Astrocyte of the cerebellum (primary cell): ENCODE measurements at regions not wholly inside any gene's neighbourhood (a gene's known extent, or its start where the extent isn't known, plus 50 kb on each side); places are given as distances from the start of the nearest gene placed in this dataset.
"Not testable (repeated sequence)": the region's sequence is repeated elsewhere in the genome, so short reads cannot be mapped to it uniquely, and the experiment has no call there.

Source experiments
- DNase-seq: peaks from one replicate; pipeline ENCODE4 v3.0.0-alpha.2; 2011; ENCODE audit warnings: low read depth
- H3K4me3 ChIP-seq: 2 replicates; pipeline ENCODE4 v1.5.1; 2011; ENCODE audit warnings: mild to moderate bottlenecking, low read depth, low read length, moderate library complexity
- in situ Hi-C: cut with HindIII; loops from 2 replicates; pipeline ENCODE4 v1.10.0; 2017; ENCODE audit warnings: low sequenced_read_pairs
- TF ChIP-seq, protein P1 (sequence below): IDR thresholded peaks from 2 replicates; pipeline ENCODE4 v1.5.1; 2012; ENCODE audit warnings: low read length, low read depth, moderate library complexity, mild to moderate bottlenecking; ENCODE audit errors: missing control alignments

DNA sequence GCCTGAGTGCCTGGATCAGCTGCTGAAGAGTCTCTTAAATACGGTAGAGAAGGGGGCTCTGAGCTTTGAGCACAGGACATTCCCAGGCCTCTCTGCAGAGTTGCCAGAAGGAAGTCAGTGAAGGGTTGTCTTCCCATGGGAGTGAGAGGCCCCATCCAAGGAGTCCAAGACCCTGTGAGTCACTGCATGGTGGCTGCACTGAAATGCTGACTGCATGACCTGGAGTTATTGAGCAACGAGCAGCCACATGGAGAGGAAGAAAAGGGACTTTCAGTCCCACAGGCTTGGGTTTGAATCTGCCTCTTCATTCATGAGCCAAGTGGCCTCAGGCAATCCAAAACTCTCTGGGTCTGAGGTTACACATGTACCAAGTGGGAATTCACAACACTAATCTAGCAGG, 69.6 kb upstream of the RASGRF1 start:
- H3K4me3 ChIP-seq: no peak overlapping the region
- in situ Hi-C loops: no loop called here
- TF ChIP-seq, protein P1, sequence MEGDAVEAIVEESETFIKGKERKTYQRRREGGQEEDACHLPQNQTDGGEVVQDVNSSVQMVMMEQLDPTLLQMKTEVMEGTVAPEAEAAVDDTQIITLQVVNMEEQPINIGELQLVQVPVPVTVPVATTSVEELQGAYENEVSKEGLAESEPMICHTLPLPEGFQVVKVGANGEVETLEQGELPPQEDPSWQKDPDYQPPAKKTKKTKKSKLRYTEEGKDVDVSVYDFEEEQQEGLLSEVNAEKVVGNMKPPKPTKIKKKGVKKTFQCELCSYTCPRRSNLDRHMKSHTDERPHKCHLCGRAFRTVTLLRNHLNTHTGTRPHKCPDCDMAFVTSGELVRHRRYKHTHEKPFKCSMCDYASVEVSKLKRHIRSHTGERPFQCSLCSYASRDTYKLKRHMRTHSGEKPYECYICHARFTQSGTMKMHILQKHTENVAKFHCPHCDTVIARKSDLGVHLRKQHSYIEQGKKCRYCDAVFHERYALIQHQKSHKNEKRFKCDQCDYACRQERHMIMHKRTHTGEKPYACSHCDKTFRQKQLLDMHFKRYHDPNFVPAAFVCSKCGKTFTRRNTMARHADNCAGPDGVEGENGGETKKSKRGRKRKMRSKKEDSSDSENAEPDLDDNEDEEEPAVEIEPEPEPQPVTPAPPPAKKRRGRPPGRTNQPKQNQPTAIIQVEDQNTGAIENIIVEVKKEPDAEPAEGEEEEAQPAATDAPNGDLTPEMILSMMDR: no peak
- no peak for DNase-seq

DNA sequence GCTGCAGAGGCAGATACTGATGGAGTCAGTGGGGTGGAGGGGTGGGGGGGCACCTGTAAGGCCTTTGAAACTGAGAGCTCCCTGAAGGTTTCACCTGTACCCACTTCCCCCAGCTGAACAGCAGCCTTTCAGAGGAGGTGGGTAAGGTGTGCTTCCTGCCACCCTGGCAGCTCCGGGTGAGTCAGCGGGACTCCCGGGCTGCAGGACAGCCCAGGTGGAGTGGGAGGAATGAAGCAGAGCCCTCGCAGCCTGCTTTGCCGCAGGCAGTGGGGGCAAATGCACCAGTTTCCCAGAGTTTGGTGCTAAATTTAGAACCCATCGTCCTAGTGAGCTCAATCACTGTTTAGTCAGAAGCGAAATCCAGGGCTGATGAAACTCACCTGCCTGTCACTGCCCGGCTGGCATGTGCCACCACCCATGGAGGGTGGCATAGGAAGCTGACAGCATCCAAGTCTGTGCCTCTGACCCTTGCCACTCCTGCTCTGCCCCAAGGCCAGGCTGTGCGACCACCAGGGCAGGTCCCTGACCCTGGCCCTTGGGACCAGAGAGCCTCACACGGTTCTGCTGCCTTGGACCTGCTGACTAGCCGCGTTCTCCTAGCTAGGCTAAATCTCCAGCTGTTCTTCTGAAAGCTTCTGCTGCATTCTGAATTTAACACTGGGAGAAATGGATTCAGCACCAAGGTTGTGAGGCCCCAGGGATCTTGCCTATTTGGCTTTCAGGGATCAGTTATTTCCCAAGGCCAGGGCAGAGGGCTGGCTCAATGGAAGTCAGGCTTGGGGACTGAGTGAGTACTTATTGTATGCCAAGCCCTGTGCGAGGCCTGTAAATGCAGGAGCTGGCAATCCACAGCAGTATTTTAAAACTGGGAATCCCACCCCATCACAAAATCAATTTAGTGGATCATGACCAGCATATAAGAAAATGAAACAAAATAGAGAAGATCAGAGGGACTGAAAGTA, 67.3 kb upstream of the RASGRF1 start:
- TF ChIP-seq, protein P1: no peak
- no peak for DNase-seq
- no peak overlapping the region for H3K4me3 ChIP-seq
- in situ Hi-C loops: no loop called here

DNA sequence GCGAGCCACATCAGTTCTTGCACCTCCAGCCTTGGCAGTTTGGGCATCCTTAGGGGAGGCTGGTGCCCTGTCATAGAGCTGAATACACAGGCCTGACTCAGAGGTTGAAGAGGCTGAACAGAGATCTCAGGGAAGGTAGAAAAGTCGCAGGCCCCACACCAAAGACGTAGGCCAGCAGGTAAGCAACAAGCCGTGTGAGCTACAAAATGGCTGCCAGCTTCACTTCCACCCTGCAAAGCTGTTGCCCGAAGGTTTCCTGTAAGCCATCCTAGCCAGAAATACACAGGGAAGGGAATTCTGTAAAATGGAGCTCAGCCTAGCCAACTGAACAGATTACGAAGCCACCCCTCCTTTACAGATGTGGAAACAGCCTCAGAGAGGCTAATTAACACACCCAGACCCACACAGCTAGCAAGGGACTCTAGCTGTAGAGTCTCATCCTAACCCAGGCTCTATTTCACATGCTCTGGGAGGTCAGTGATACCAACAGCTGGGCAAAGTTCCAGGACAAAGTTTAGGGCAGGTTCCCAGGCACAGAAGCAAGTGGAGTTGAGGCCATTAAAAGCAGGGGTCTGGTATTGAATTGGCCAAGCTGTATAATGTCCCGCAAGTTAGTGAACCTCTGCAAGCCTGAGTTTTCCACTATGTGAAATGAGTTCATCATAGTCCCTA, 66.3 kb upstream of the RASGRF1 start:
- no peak for DNase-seq
- in situ Hi-C loops: no loop called here
- TF ChIP-seq, protein P1: no peak
- no peak overlapping the region for H3K4me3 ChIP-seq

DNA sequence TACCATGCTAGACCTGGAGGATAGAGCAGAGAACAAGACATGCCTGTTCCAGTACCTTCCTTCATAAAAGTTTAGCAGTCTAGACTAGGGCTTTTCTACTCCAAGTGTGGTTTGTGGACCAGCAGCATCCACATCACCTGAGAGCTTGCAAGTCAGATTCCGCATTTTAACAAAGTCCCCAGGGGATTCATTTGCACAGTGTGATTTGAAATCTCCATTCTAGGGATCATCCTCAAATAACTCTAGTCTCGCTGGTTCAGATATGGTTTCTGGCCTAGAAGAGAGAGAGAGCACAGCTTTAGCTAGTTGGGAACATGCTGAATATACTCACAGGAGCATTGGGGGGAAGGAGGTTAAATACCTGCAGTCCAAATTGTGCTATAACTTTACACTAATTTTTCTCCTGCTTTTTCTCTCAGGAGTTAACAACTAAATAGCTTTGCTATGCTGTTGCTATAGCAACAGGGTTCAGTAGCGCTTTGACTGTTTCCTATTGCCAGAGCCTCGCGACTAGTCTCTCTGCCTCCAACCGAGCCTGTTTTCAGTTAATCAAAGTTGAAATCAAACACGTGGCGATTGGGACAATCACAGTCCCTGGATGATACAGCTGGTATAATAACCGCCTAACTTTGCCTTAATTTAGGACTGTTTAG, 64.0 kb upstream of the RASGRF1 start:
- no peak overlapping the region for H3K4me3 ChIP-seq
- TF ChIP-seq, protein P1: no peak
- in situ Hi-C loops: no loop called here
- DNase-seq: no peak

DNA sequence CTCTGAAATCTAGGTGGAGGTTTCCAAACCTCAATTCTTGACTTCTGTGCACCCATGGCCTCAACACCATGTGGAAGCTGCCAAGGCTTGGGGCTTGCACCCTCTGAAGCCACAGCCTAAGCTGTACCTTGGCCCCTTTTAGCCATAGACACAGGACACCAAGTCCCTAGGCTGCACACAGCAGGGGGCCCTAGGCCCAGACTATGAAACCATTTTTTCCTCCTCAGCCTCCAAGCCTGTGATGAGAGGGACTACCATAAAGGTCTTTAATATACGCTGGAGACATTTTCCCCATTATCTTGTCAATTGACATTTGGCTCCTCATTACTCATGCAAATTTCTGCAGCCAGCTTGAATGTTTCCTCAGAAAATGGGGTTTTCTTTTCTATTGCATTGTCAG, 53.7 kb upstream of the RASGRF1 start:
- H3K4me3 ChIP-seq, in situ Hi-C loops, DNase-seq: not testable (repeated sequence)

DNA sequence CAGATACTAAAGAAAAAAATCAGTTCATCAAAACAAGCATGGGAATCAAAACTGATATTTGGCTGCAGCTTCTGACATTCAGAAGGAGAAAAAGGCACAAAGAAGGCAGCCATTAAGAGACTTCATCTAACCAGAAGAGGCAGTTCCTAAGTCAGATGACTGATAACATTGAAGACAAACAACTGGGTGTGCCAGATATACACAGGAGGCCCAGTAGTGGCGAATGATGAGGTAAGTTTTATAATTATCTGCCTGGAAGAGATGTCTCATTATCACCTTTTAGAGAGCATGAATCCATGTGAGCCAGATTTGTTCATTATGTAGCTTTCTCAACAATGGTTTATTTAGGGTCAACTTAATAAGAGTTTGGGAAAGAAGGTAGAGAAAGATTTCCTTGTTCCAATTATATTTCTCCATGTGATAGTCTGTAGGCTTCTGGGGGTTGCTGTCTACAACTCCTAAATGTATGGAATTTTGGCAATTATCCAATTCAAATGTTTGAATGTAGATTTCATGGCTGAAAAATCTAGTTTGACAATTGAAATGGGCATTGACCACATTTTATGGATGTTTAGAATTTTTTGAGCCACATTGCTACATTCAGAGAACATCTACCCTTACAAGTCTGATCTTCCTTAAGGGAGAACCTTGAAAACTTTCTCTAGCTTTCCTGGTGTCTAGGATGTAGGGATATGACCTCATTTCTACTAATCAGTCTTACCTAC, 50.4 kb upstream of the RASGRF1 start:
- in situ Hi-C loops: no loop called here
- TF ChIP-seq, protein P1: no peak
- no peak overlapping the region for H3K4me3 ChIP-seq
- no peak for DNase-seq
